ENCODE measurements at regions not wholly inside any gene's neighbourhood (a gene's known extent, or its start where the extent isn't known, plus 50 kb on each side); places are given as distances from the start of the nearest gene placed in this dataset.
"Not testable (repeated sequence)": the region's sequence is repeated elsewhere in the genome, so short reads cannot be mapped to it uniquely, and the experiment has no call there.

DNA sequence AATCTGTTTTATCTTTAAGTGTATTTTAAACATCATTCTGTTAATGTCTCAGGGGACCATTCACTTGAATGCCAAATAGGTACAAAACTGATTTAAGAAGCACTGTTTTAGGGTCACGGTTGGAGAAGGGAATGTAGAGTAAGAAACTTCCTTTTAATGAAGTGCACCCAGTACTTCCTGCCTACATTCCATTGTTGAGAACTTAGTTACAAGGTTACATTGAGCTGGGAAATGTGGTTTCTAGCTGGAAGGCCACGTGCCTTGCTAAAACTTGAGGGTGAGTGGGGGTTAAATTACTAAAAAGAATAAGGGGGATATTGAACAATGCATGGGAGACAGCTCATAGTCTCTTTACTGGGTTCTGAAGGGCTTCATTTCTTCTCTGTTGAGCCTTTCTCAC, 78.3 kb upstream of the TBC1D5 start:
- ATAC-seq (ENCODE audit: poor library complexity) (no peak), DNase-seq (no peak)
- H3K9me3 Mint-ChIP-seq: no peaks in the 10 kb centered on the region
- no peak overlapping the region for H3K27ac ChIP-seq (ENCODE audit: low read depth in 1 of 2, low read length in 2 of 2)
- CTCF ChIA-PET: no interaction called here
- TF ChIP-seq, protein P1, sequence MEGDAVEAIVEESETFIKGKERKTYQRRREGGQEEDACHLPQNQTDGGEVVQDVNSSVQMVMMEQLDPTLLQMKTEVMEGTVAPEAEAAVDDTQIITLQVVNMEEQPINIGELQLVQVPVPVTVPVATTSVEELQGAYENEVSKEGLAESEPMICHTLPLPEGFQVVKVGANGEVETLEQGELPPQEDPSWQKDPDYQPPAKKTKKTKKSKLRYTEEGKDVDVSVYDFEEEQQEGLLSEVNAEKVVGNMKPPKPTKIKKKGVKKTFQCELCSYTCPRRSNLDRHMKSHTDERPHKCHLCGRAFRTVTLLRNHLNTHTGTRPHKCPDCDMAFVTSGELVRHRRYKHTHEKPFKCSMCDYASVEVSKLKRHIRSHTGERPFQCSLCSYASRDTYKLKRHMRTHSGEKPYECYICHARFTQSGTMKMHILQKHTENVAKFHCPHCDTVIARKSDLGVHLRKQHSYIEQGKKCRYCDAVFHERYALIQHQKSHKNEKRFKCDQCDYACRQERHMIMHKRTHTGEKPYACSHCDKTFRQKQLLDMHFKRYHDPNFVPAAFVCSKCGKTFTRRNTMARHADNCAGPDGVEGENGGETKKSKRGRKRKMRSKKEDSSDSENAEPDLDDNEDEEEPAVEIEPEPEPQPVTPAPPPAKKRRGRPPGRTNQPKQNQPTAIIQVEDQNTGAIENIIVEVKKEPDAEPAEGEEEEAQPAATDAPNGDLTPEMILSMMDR (IDR thresholded peaks at IDR 0.05): no peak
- no peaks in the 10 kb centered on the region for H3K27me3 Mint-ChIP-seq
- H3K9me3 ChIP-seq (ENCODE audit: control insufficient read depth in 1 of 2, insufficient read depth in 1 of 2, low read length in 2 of 2): no peaks in the 10 kb centered on the region
- no peaks in the 10 kb centered on the region for H3K4me1 Mint-ChIP-seq (ENCODE audit: low read depth)
- POLR2A ChIA-PET: no interaction called here
- H3K36me3 Mint-ChIP-seq (ENCODE audit: low read depth): no peaks in the 10 kb centered on the region
- no peaks in the 10 kb centered on the region for H3K27me3 ChIP-seq (ENCODE audit: control insufficient read depth in 1 of 2, insufficient read depth in 2 of 2, low read length in 2 of 2)
- no peak overlapping the region for H3K4me3 Mint-ChIP-seq
- H3K27ac Mint-ChIP-seq: no peak overlapping the region
- intact Hi-C loops (cut with DNase I, micrococcal nuclease): no loop called here
- H3K4me1 ChIP-seq (ENCODE audit: insufficient read depth, low read length): no peaks in the 10 kb centered on the region
- H3K4me3 ChIP-seq (ENCODE audit: low read length): no peak overlapping the region
- H3K36me3 ChIP-seq (ENCODE audit: insufficient read depth, low read length): no peaks in the 10 kb centered on the region

DNA sequence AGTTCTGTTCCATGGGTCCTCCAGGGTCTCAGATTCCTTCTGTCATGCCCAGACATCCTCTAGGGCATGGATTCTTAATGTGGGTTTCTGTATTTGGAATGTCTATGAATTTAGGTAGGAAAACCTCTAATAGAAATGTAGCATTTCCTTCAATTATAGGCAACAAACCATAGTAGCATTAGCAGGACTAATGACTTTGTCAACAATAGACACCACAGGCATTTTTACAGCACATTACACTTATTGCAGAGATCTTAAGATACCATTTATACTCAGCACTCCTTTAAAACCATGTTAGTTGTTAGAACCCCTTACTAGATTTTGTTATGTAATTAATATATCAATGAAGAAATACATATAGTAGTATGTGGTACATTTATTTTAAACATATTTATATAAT, 77.8 kb upstream of the TBC1D5 start:
- Mint-ChIP-seq H3K36me3 (ENCODE audit: low read depth) (no peaks in the 10 kb centered on the region), H3K4me1 (ENCODE audit: low read depth) (no peaks in the 10 kb centered on the region), H3K27ac (no peak overlapping the region), H3K4me3 (no peak overlapping the region), H3K9me3 (no peaks in the 10 kb centered on the region), H3K27me3 (no peaks in the 10 kb centered on the region)
- intact Hi-C loops (cut with DNase I, micrococcal nuclease): no loop called here
- H3K27me3 ChIP-seq (ENCODE audit: control insufficient read depth in 1 of 2, insufficient read depth in 2 of 2, low read length in 2 of 2): no peaks in the 10 kb centered on the region
- CTCF ChIA-PET: no interaction called here
- no peak overlapping the region for H3K4me3 ChIP-seq (ENCODE audit: low read length)
- TF ChIP-seq, protein P1 (IDR thresholded peaks at IDR 0.05): no peak
- DNase-seq (no peak), ATAC-seq (ENCODE audit: poor library complexity) (no peak)
- POLR2A ChIA-PET: no interaction called here
- H3K27ac ChIP-seq (ENCODE audit: low read depth in 1 of 2, low read length in 2 of 2): no peak overlapping the region
- H3K4me1 ChIP-seq (ENCODE audit: insufficient read depth, low read length): no peaks in the 10 kb centered on the region
- no peaks in the 10 kb centered on the region for H3K9me3 ChIP-seq (ENCODE audit: control insufficient read depth in 1 of 2, insufficient read depth in 1 of 2, low read length in 2 of 2)
- H3K36me3 ChIP-seq (ENCODE audit: insufficient read depth, low read length): no peaks in the 10 kb centered on the region

DNA sequence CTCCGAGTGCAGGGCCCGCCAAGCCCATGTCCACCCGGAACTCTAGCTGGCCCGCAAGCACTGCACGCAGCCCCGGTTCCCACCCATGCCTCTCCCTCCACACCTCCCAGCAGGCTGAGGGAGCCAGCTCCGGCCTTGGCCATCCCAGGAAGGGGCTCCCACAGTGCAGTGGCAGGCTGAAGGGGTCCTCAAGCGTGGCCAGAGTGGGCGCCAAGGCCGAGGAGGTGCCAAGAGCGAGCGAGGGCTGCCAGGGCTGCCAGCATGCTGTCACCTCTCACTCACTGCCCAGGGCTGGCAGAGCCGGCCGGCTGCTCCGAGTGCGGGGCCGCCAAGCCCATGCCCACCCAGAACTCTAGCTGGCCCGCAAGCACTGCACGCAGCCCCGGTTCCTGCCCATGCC, 75.5 kb upstream of the TBC1D5 start:
- H3K9me3 ChIP-seq (ENCODE audit: control insufficient read depth in 1 of 2, insufficient read depth in 1 of 2, low read length in 2 of 2); DNase-seq; H3K9me3 Mint-ChIP-seq; CTCF ChIA-PET; H3K36me3 Mint-ChIP-seq (ENCODE audit: low read depth); H3K27ac Mint-ChIP-seq; H3K4me3 ChIP-seq (ENCODE audit: low read length); ATAC-seq (ENCODE audit: poor library complexity); H3K27ac ChIP-seq (ENCODE audit: low read depth in 1 of 2, low read length in 2 of 2); H3K27me3 Mint-ChIP-seq; intact Hi-C loops (cut with DNase I, micrococcal nuclease); H3K4me1 ChIP-seq (ENCODE audit: insufficient read depth, low read length); H3K36me3 ChIP-seq (ENCODE audit: insufficient read depth, low read length); H3K4me3 Mint-ChIP-seq; H3K4me1 Mint-ChIP-seq (ENCODE audit: low read depth); H3K27me3 ChIP-seq (ENCODE audit: control insufficient read depth in 1 of 2, insufficient read depth in 2 of 2, low read length in 2 of 2); POLR2A ChIA-PET: not testable (repeated sequence)

DNA sequence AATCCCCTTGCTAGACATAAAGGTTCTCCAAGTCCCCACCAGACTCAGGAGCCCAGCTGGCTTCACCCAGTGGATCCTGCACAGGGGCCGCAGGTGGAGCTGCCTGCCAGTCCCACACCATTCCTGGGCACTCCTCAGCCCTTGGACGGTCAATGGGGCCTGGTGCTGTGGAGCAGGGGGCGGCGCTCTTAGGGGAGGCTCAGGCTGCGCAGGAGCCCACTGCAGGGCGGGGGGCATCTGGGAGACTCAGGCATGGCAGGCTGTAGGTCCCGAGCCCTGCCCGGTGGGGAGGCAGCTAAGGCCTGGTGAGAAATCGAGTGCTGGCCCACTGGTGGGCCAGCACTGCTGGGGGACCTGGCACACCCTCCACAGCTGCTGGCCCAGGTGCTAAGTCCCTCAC, 75.1 kb upstream of the TBC1D5 start:
- no peaks in the 10 kb centered on the region for H3K36me3 Mint-ChIP-seq (ENCODE audit: low read depth)

DNA sequence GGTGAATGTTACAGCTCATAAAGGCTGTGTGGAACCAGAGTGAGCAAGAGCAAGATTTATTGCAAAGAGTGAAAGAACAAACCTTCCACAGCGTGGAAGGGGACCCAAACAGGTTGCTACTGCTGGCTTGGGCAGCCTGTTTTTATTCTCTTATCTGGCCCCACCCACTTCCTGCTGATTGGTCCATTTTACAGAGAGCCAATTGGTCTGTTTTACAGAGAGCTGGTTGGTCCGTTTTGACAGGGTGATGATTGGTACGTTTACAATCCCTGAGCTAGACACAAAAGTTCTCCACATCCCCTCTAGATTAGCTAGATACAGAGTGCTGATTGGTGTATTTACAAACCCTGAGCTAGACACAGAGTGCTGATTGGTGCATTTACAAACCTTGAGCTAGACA, 74.4 kb upstream of the TBC1D5 start:
- intact Hi-C loops (cut with DNase I, micrococcal nuclease); CTCF ChIA-PET; H3K27me3 ChIP-seq (ENCODE audit: control insufficient read depth in 1 of 2, insufficient read depth in 2 of 2, low read length in 2 of 2); H3K4me1 Mint-ChIP-seq (ENCODE audit: low read depth); H3K4me1 ChIP-seq (ENCODE audit: insufficient read depth, low read length); H3K36me3 ChIP-seq (ENCODE audit: insufficient read depth, low read length); H3K4me3 ChIP-seq (ENCODE audit: low read length); H3K9me3 Mint-ChIP-seq; POLR2A ChIA-PET; DNase-seq; H3K27me3 Mint-ChIP-seq; ATAC-seq (ENCODE audit: poor library complexity); H3K9me3 ChIP-seq (ENCODE audit: control insufficient read depth in 1 of 2, insufficient read depth in 1 of 2, low read length in 2 of 2); H3K27ac ChIP-seq (ENCODE audit: low read depth in 1 of 2, low read length in 2 of 2); H3K4me3 Mint-ChIP-seq; H3K27ac Mint-ChIP-seq; H3K36me3 Mint-ChIP-seq (ENCODE audit: low read depth): not testable (repeated sequence)

More for the DNA sequence above, 75.1 kb upstream of the TBC1D5 start:
- H3K9me3 Mint-ChIP-seq: no peaks in the 10 kb centered on the region
- TF ChIP-seq, protein P1 (IDR thresholded peaks at IDR 0.05): no peak
- no peaks in the 10 kb centered on the region for H3K27me3 Mint-ChIP-seq
- no peaks in the 10 kb centered on the region for H3K36me3 ChIP-seq (ENCODE audit: insufficient read depth, low read length)
- DNase-seq (no peak), ATAC-seq (ENCODE audit: poor library complexity) (no peak)
- no peaks in the 10 kb centered on the region for H3K27me3 ChIP-seq (ENCODE audit: control insufficient read depth in 1 of 2, insufficient read depth in 2 of 2, low read length in 2 of 2)
- POLR2A ChIA-PET: no interaction called here
- no peak overlapping the region for H3K4me3 ChIP-seq (ENCODE audit: low read length)
- no peak overlapping the region for H3K27ac Mint-ChIP-seq
- no peaks in the 10 kb centered on the region for H3K4me1 ChIP-seq (ENCODE audit: insufficient read depth, low read length)
- CTCF ChIA-PET: no interaction called here
- intact Hi-C loops (cut with DNase I, micrococcal nuclease): no loop called here
- H3K4me1 Mint-ChIP-seq (ENCODE audit: low read depth): no peaks in the 10 kb centered on the region
- H3K4me3 Mint-ChIP-seq: no peak overlapping the region
- H3K27ac ChIP-seq (ENCODE audit: low read depth in 1 of 2, low read length in 2 of 2): no peak overlapping the region
- no peaks in the 10 kb centered on the region for H3K9me3 ChIP-seq (ENCODE audit: control insufficient read depth in 1 of 2, insufficient read depth in 1 of 2, low read length in 2 of 2)

DNA sequence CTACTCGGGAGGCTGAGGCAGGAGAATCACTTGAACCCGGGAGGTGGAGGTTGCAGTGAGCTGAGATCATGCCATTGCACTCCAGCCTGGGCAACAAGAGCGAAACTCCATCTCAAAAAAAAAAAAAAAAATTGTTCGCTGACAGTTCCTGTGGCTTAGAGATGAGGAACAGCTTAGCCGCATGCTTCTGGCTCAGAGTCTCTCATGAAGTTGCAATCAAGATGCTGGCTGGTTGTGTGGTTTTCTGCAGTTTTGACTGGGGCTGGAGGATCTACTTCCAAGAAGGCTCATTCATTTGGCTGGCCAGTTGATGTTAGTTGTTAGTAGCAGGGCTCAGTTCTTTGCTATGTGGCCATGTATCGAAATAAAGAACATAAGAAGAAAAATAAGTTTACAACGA, 69.9 kb upstream of the TBC1D5 start:
- CTCF ChIA-PET; H3K4me3 ChIP-seq (ENCODE audit: low read length); H3K27ac ChIP-seq (ENCODE audit: low read depth in 1 of 2, low read length in 2 of 2); ATAC-seq (ENCODE audit: poor library complexity); intact Hi-C loops (cut with DNase I, micrococcal nuclease); H3K27me3 ChIP-seq (ENCODE audit: control insufficient read depth in 1 of 2, insufficient read depth in 2 of 2, low read length in 2 of 2); H3K9me3 ChIP-seq (ENCODE audit: control insufficient read depth in 1 of 2, insufficient read depth in 1 of 2, low read length in 2 of 2); POLR2A ChIA-PET; H3K36me3 ChIP-seq (ENCODE audit: insufficient read depth, low read length); H3K36me3 Mint-ChIP-seq (ENCODE audit: low read depth); H3K4me3 Mint-ChIP-seq; H3K9me3 Mint-ChIP-seq; DNase-seq; H3K4me1 ChIP-seq (ENCODE audit: insufficient read depth, low read length); H3K27ac Mint-ChIP-seq; H3K27me3 Mint-ChIP-seq: not testable (repeated sequence)
- peaks cover 16% of the 10 kb centered on the region for H3K4me1 Mint-ChIP-seq (ENCODE audit: low read depth)
